H4 (cell line): ENCODE measurements at regions not wholly inside any gene's neighbourhood (a gene's known extent, or its start where the extent isn't known, plus 50 kb on each side); places are given as distances from the start of the nearest gene placed in this dataset.
"Not testable (repeated sequence)": the region's sequence is repeated elsewhere in the genome, so short reads cannot be mapped to it uniquely, and the experiment has no call there.

Source experiments
- DNase-seq: peaks from one replicate; pipeline ENCODE4 v3.0.0-alpha.2; 2015; ENCODE audit warnings: low spot score

GRCh38 chr10:118805146-118805545 lies 50.4 kb upstream of the CACUL1 start:
- DNase-seq = no peak

GRCh38 chr10:118807512-118808305 lies 52.9 kb upstream of the CACUL1 start:
- no peak for DNase-seq

- no peak for DNase-seq
These were observed 54.0 kb upstream of the CACUL1 start for GRCh38 chr10:118808601-118809356.

- no peak for DNase-seq
These were observed 54.8 kb upstream of the CACUL1 start for GRCh38 chr10:118809357-118810220.

- no peak for DNase-seq
These were observed 56.2 kb upstream of the CACUL1 start for GRCh38 chr10:118810796-118811505.

GRCh38 chr10:118811675-118812392 lies 57.1 kb upstream of the CACUL1 start:
- no peak for DNase-seq

GRCh38 chr10:118812393-118812740 lies 57.6 kb upstream of the CACUL1 start:
- no peak for DNase-seq

- DNase-seq = not testable (repeated sequence)
These were observed 58.2 kb upstream of the CACUL1 start for GRCh38 chr10:118813001-118813400.

- no peak for DNase-seq
These were observed 61.9 kb upstream of the CACUL1 start for GRCh38 chr10:118816471-118817168.

- no peak for DNase-seq
These were observed 62.7 kb upstream of the CACUL1 start for GRCh38 chr10:118817328-118818068.

GRCh38 chr10:118818621-118819221 lies 64.0 kb upstream of the CACUL1 start:
- no peak for DNase-seq

GRCh38 chr10:118820326-118821116 lies 65.8 kb upstream of the CACUL1 start:
- no peak for DNase-seq

GRCh38 chr10:118823256-118823907 lies 68.6 kb upstream of the CACUL1 start:
- no peak for DNase-seq

GRCh38 chr10:118827053-118827452 lies 72.3 kb upstream of the CACUL1 start:
- no peak for DNase-seq

GRCh38 chr10:118827466-118828155 lies 72.8 kb upstream of the CACUL1 start:
- no peak for DNase-seq

GRCh38 chr10:118832241-118832651 lies 77.5 kb upstream of the CACUL1 start:
- no peak for DNase-seq

GRCh38 chr10:118834370-118834769 lies 79.6 kb upstream of the CACUL1 start:
- DNase-seq = not testable (repeated sequence)
